HG03064 (cell line): ENCODE measurements at regions not wholly inside any gene's neighbourhood (a gene's known extent, or its start where the extent isn't known, plus 50 kb on each side); places are given as distances from the start of the nearest gene placed in this dataset.

Experiments used
- ATAC-seq: cut with Tn5 transposase; IDR thresholded peaks from one replicate; pipeline ENCODE4 v1.9.1; 2021; ENCODE audit warnings: low read depth; ENCODE audit not compliant: unreplicated experiment

DNA sequence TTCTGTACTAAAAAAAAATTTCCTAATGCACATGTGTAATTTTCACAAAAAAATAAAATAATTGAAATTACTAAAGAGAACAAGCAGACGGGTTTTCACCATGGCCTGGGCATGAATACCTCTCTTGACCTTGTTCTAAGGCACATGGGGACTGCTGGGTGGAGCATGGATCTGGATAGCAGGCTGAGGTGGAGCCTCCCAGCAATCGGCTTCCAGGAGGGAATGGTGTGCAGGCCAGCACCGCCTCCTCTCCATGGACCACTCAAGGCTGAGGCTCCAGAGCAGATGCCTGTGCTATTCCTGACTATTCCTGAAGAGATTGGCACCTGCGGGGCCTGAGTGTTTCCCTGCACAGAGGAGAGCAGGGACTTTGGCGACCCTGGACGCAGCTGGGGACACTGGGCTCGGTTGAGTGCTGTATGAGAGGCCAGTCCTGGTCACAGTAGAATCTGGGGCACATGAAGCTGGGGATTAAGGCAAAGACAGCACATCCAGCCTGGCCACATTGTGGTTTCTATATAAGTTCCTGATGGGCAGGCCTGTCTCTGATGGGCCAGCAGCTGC, 963.6 kb downstream of the BRD1 start:
- no peak for ATAC-seq

DNA sequence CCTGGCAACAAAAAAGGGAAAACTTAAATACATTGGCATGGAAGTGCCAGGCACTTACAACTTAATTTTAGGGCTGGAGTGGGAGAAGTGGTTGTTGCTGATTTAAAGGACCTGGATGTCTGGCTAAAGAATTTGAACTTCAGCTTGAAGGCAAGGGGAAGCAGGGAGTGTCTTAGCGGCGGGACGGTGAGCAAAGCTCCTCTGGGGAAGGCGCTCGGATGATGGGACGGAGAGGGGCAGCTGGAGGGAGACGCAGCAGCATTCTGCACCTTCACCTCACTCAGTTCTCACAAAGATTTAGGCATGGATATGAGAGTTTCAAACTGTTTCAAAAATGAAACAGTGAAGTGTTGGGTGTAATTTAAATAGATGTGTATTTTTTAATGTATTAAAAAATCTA, 967.1 kb downstream of the BRD1 start:
- no peak for ATAC-seq

DNA sequence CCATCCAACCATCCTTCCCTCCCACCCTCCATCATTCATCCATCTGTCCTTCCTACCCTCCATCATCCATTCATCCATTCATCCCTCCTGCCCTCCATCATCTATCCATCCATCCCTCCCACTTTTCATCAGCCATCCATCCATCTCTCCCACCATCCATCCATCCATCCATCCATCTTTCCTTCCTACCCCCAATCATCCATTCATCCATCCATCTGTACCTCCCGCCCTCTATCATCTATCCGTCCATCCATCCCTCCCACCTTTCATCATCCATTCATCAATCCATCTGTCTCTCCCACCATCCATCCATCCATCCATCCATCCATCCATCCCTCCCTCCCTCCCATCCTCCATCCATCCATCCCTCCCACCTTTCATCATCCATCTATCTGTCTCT, 968.8 kb downstream of the BRD1 start:
- ATAC-seq = no peak

DNA sequence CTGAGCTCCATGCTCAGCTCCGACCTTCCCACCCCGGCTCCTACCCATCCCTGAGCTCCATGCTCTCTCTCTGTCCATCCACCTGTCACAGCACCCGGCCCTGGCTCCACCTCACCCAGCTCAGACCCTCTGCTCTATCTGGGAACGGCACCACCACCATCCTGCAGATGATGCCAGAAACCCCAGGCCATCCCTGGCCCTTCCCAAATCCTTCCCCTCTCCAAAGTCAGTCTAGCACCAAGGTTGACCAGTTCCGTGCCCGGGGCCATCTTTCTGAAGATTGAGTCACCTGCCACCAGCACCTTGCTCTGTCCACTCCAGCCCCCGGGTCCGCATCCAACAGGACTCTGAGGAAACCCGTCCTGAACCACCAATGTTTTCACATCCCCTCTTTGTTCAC, 969.6 kb downstream of the BRD1 start:
- no peak for ATAC-seq

DNA sequence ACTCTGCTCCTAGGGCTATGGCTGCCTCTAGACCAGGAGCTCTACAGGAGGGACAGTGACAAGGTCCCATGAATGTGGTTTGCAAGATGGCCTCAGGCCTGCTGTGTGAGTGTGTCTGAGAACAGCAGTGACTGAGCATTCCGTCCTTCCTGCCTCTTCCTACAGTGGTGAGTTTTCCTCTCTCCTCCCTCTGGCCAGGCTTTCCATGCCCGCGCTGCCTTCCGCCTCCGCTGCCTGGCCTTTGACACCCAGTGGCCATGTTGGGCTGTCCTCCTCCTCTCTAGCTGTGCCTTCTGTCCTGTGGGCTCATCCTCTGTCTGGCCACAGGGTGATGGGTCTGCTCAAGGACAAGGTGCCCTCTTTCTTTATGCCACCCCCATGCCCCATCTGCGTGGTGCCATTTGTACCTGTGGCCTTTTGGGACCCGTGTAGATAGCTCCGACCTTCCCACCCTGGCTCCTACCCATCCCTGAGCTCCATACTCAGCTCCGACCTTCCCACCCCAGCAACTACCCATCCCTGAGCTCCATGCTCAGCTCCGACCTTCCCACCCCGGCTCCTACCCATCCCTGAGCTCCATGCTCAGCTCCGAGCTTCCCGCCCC, 970.4 kb downstream of the BRD1 start:
- no peak for ATAC-seq

DNA sequence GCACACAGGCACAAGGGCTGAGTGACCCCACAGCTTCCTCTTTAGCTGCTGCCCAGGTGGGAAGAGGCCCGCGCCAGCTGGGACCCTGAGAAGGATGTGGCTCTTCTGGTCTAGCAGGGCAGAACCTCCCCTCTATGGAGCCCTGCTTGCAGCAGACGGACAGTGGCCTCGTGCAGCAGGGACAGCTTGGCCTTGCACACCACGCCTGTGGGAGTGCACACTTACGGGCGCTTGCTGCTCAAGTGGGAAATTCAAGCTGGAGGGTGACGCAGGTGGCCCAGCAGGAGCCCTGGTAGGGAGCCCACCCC, 971.4 kb downstream of the BRD1 start:
- ATAC-seq = no peak

DNA sequence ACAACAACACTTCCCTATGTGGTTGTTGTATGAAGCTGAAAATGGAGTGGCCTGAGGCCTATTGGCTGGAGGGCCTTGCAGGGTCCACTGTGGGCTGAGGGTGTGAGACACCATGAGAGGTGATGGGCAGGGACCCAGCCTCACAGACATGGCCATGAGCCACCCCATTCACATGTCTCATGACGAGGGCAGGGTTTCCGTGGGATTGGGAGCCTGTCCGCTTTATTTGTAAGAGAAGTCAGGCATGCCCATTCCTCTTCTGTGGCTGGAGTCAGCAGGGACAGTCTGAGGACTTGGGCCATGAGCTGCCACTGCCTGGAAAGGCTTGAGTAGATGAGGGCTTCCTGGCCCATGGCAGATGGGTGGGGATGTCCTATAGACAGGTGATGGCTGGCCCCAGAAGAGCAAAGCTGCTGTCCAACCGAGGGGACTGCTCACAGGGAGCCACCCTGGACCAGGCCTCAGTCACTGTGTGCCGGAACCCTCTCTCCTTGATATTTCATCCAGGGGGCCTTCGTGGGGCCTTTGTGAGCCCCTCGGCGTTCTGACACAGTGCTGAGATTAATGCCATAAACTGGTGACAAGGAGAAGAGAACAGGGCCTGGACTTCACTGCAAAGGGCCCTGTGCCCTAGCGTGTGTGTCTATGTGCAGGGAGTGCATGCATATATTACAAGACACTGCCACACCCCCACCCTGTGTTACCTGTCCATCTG, 971.9 kb downstream of the BRD1 start:
- ATAC-seq = no peak

DNA sequence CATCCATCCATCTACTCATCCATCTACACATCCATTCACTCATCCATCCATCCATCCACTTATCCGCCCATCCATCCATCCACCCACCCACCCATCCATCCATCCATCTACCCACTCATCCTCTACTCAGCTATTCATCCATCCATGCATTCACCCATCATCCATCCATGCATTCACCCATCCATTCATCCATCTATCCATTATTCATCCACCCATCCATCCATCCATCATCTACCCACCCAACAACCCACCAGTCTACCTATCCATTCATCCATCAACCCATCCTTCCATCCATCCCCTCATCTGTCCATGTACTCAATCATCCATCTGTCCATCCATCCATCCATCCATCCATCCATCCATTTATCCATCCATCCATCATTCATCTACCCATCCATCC, 972.7 kb downstream of the BRD1 start:
- no peak for ATAC-seq

DNA sequence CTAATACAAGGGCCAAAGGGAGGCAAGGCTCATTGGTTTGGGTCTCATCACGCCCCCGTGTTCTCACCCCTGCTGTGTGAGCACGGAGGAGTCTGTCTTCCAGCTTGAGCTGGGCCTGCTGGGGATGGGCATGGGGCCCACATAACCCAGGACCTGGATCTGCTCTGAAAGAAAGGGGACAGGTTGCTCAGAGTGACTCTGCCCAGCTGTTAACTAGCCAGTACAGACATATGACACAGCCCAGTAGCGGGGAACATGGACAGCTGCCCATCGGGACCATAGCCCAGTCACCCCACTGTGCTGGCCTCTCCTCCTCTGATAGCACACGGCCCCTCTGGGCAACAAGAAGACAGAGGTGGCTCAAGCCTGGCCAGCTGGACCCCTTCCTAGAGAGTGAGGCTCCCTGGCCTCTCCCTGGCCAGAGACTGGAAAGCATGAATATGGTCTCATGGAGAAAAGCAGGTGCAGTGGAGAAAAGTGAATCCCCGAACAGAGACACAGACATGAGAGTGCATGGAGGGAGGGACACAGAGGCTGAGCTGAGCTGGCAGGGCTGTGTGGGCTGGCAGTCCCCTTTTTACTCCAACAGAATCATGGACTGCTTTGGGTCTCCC, 973.9 kb downstream of the BRD1 start:
- no peak for ATAC-seq

DNA sequence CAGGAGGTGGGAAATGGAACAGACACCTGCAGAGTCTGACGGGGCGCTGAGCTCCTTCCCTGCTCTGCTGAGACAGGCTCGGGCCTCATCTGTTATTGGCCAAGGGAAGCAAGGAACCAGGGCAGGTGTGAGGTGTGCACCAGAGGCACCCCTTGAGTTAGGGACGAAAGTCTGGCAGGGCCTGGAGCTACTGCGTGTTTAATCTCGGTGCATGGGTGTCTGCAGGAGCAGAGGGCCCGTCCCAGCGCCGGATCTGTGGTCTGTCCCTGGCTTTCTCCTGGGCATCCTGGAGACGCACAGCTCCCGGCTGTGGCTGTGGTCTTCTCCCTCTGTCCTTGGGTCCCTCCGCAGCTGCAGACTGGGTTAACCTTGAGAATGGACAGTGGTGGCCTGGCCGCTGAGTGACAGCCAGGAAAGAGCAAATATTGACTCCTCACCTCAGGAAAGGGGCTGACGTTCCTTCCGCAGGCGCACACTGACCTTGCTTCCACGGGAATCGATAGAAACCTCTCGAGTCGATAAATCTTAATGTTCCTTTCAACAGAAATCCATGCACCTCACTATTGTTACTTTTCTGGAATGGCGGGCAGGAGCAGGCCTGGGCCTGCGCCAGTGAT, 975.6 kb downstream of the BRD1 start:
- ATAC-seq = no peak

DNA sequence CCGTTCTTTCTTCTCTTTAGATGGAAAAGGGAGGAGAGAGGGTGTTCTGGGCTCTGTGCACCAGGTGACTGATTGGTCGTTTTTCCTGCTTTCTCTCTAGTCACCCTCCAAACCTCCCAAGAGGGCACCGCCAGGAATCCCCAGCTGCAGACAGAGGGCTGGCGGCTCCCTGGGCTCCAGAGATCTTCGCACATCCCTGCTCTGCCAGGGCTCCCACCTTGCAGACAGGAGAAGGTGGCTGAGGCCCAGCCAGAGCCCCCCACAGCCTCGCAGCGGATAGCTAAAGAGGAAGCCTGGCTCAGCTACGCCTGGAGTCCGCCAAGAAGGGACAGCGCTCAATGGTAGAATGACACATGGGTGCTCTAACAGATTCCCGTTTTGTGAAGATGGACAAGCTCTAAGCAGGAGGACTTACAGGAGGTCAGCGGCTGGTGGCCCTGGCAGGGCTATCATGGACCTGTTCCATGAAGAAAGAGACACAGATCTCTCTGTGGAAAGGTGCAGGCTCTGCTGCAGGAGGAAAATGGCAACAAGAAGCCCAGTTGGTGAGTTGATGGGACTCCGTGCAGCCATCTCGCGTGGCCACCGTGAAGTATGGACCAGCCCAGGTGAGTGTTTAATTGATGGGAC, 976.9 kb downstream of the BRD1 start:
- ATAC-seq = no peak

DNA sequence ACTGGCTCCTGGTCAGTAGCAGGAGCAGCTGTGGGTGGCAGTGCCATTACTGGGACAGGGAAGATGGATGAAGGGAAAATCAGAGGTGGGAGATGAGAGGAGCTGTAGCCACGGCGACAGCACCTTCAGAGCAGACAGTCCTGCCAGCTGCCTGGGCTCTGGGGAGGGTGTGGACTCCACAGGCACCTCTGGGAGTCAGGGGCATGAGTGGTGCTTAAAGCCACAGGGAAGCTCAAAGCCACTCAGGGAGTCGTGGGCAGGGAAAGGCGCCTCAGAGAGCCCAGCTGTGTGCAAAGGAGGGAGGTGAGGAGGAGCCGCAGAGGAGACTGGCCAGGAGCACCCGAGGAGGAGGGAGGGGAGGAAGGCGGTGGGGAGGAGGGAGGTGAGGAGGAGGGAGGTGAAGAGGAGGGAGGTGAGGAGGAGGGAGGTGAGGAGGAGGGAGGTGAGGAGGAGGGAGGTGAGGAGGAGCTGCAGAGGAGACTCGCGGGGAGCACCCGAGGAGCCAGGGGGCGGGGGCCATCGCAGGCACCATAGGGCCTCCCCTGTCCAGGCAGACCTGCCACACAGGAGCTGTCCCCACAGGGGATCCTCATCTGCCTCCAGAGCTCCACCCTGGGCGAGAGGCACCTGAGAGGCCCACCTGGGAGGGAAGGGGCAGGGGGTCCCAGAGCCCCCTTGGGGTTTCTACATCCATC, 977.6 kb downstream of the BRD1 start:
- no peak for ATAC-seq

DNA sequence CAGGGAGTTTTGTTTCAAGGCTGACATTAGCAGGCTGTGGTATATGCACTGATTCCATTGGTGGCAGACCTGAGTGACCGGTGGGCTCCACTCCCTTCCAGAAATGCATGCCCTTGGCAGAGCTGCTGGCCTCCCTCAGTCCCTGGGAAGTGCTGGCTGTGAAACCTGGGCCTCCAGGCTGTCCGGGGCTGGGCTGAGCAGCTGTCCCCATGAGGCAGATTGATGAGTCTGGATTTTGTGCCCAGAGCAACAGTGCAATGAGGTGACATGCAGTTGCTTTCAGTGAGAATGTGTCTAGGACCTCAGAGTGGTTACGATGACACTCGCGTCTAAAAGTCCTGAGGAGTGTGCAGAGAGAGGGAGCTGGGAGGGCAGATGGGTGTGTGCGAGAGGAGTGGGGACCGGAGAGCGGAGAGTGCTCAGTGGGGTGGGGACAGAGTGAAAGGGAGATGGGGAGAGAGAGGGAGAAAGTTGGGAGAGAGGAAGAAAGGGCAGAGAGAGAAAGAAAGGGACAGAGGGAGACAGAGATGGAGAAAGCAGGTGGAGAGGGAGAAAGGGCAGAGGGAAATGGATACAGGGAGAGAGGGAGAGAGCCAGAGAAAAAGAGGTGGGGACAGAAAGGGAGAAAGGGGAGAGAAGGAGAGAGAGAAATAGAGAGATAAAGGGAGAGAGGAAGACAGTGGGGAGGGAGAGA, 978.3 kb downstream of the BRD1 start:
- ATAC-seq = no peak

DNA sequence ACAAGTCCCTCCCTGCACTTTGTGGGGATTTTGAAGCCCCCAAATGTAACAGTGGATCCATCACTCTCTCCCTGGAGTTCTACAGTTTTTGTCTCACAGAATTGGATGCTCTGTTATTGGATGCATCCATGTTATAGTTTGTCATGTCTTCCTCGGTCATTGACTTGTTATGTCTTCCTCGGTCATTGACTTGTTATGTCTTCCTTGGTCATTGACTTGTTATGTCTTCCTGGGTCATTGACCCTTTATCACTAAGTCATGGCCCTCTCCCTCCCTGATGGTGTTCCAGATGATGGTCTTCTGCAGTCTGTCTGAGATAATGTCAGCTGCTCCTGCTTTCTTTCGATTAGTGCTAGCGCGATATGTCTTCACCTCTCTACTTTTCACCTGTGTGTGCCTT, 981.5 kb downstream of the BRD1 start:
- ATAC-seq = no peak

DNA sequence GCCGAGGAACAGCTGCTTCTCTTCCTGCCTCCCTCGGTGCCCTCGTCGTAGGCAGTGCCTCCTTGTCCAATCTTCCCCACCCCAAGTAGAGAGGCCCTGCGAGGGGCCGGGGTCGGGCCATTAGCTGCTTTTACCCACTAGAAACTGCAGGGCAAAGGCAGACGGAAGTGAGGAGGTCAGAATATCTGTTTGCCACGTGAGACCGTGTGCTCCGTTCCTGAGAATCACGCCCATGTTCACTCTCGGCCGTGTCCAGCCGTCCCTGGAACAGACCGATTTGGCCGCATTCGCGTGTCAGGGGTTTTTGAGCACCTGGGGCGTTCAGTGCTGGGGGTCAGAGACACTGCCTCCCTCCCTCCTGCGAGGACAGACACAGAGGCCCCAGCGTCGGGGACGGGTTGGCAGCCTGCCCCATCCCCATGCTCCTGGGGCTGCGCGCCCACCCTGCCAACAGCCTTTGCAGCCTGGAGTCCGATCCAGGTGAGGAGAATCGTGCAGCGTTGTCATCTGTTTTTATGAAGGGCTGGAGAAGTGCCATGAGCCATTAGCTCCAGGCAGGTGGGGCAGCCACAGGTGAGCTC, 982.2 kb downstream of the BRD1 start:
- ATAC-seq = no peak

DNA sequence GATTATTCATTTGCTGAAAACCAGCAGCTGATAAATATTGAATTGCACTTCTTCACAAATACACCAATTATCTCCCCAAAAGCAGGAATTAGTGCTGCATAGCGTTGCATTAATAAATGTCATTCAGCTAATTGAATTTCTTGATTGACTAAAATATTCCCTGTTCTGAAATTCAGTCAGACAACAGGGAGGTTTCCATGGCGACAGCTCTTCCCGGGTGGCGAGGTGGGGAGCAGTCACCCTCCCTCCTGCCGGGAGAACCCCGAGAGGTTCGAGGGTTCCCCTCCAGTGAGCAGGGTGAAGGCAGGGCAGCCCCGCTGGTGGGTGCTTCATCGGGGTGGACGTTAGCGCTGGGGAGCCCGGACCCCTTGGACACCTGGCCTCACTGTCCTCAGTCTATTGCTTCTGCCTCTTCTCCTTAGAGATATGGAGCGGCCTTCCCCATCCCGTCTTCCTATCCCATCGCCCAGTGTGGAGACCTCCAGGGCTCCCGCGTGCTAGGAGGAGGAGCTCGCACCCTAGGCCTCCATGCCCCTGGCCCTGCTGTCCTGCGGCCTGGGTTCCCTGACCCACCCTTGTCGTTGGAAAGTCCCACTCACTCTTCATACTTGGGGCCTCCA, 983.5 kb downstream of the BRD1 start:
- ATAC-seq = no peak

DNA sequence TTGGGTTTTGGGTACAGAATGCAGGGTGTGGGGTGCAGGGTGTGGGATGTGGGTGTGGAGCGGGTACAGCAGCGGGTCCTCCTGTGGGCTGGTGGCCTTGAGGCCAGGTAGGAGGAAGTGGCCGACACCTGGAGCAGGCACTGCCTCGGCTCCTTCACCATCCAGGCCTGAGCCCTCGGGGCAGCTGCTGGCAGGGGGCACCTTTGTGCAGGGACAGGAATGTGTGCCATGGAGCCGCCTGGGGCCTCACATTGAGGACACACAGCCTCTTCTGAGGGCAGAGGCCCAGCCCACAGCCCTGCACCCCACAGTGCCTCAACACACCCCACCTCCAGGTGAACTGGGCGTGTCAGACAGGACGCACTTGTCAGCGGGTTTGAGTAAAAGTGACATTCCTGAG, 984.0 kb downstream of the BRD1 start:
- no peak for ATAC-seq

DNA sequence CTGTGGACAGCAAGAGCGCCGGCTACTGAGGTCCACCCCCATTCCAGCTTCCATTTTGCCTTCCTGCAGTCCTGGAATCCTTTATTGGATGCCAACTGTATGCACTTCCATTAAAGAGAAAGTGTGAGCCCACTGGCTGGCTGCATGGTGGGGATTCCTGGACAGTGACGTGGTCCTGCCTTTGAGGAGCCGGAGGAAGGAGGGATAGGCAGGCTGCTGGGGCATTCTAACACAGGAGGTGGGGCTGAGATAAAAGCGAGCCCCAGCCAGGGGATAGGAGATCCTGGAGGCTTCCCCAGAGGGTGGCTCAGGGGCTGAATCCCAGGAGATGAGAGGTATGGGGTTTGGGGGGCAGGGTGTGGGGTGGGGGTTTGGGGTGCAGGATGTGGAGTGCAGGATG, 984.7 kb downstream of the BRD1 start:
- ATAC-seq = no peak

DNA sequence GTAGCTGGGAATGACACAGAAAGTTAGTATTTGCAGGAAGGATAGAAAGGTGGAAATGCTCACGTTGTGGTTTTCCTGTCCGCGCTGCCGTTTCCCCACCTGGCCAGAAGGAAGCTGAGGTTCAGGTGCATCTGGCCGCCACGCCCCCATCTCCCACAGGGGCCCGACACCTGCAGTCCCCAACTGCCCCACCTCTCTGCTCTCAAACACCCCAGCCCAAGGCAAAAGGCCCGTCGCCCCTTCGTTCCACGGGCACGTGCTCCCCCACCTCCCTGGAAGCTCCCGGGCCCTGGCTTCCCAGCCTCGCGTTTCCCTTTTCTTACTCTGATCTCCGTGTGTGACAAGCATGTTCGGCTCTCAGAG, 985.1 kb downstream of the BRD1 start:
- ATAC-seq = no peak
